B cell (primary cell): ENCODE measurements at regions not wholly inside any gene's neighbourhood (a gene's known extent, or its start where the extent isn't known, plus 50 kb on each side); places are given as distances from the start of the nearest gene placed in this dataset.

Experiments used
- CTCF ChIP-seq: fragments of 200-600 bp; IDR thresholded peaks from one replicate; pipeline ENCODE4 v1.8.0; 2022; ENCODE audit warnings: antibody characterized with exemption, mild to moderate bottlenecking
- EZH2 ChIP-seq: IDR thresholded peaks from 2 replicates; pipeline ENCODE4 v1.6.1; 2012; ENCODE audit warnings: borderline replicate concordance, low read depth, mild to moderate bottlenecking, moderate library complexity, low read length; ENCODE audit not compliant: insufficient read depth, poor library complexity, severe bottlenecking

- no peak for TF ChIP-seq EZH2
- no peak for TF ChIP-seq CTCF
These were observed 115.2 kb upstream of the LAMA2 start for GRCh38 chr6:128767705-128768104.
